Stomach (tissue), 8 donors: ENCODE measurements at regions not wholly inside any gene's neighbourhood (a gene's known extent, or its start where the extent isn't known, plus 50 kb on each side); places are given as distances from the start of the nearest gene placed in this dataset.

Experiments
- DNase-seq, 2 donors: peaks; one replicate each; pipeline versions ENCODE4 v3.0.0 to v3.0.0-alpha.2; 2013 to 2019
- H3K27ac ChIP-seq, 5 donors: fragments of 200-600 bp in 4 of 5; sonication (generic) in 4 of 5; one replicate each; pipeline ENCODE4 v1.5.1; 2013 to 2019; ENCODE audit warnings: mild to moderate bottlenecking in 1 of 5, moderate library complexity in 1 of 5
- H3K27me3 ChIP-seq, 3 donors: fragments of 200-600 bp; sonication (generic); one replicate each; pipeline ENCODE4 v1.5.1; 2017 to 2019; ENCODE audit warnings: mixed run types in 1 of 3
- H3K36me3 ChIP-seq, 4 donors: fragments of 200-600 bp; sonication (generic); 1 replicate in 3 of 4; 2 replicates in 1 of 4; pipeline ENCODE4 v1.5.1; 2016 to 2019
- H3K4me1 ChIP-seq, 4 donors: fragments of 200-600 bp; sonication (generic); one replicate each; pipeline ENCODE4 v1.5.1; 2016 to 2019
- H3K4me3 ChIP-seq, 4 donors: fragments of 200-600 bp; sonication (generic) in 3 of 4; one replicate each; pipeline ENCODE4 v1.5.1; 2016 to 2019; ENCODE audit warnings: mild to moderate bottlenecking in 1 of 4
- H3K9me3 ChIP-seq, 4 donors: fragments of 200-600 bp; sonication (generic); one replicate each; pipeline ENCODE4 v1.5.1; 2016 to 2019
- EP300 ChIP-seq: sonication (generic); formaldehyde crosslinking; IDR thresholded peaks from one replicate; pipeline ENCODE4 v1.6.1; 2017; ENCODE audit warnings: antibody characterized with exemption
- POLR2A ChIP-seq, 4 donors: fragments of 450-650 bp; IDR thresholded peaks; one replicate each; pipeline ENCODE4 v1.6.1; 2016; ENCODE audit warnings: antibody characterized with exemption in 4 of 4, control low read depth in 2 of 4, mild to moderate bottlenecking in 1 of 4, moderate library complexity in 1 of 4
- POLR2AphosphoS5 ChIP-seq, 3 donors: sonication (generic); formaldehyde crosslinking; IDR thresholded peaks; one replicate each; pipeline ENCODE4 v1.6.1; 2016; ENCODE audit warnings: antibody characterized with exemption in 3 of 3
- WGBS, 5 donors: extraction: QIAGEN DNeasy Blood & Tissue Kit in 3 of 5; methylation state at CpG; one replicate each; pipeline versions ENCODE4 v1.1.5 to v1.1.7; 2013 to 2018; 5-methylcytosine and 5-hydroxymethylcytosine counted together
- intact Hi-C: fragments of 100-400 bp; cut with DNase I; formaldehyde crosslinking; loops from one replicate; pipeline ENCODE4 v1.15.1; 2023; ENCODE audit warnings: low total_unique reads
- TF ChIP-seq, protein P1 (sequence below), 7 experiments: fragments of 450-650 bp in 4 of 7; fragments of 200-600 bp in 3 of 7; sonication (generic) in 3 of 7; IDR thresholded peaks; one replicate each; pipeline ENCODE4 v1.5.1; 2016 to 2019; ENCODE audit warnings: antibody characterized with exemption in 7 of 7, control low read depth in 2 of 7, mild to moderate bottlenecking in 1 of 7
- donor health status: healthy with polysubstance abuse.
- donor health status: Bipolar disorder and iron deficiency.
- donor health status: healthy.

DNA sequence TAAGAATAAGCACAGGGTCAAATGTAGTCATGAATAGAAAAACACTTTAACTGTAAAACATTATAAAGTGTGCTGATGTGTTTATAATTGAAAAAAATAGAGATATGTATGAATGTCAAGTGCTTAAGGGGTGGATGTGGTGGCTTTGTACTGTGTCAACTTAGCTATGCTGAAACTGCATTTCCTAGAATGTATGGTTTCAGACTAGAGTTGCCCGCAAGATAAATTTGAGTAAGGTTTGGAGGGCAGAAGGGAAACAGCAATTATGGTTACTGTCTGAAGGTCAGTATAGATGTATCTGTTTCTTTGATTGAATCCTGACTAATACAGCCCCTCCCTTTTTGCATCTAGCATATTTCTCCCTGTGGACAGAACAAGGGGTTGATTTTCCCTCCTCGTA is 288.1 kb upstream of the MOCS1 start:
- Histone ChIP-seq H3K4me3 (no peak overlapping the region), H3K36me3 (no peaks in the 10 kb centered on the region), H3K27me3 (peaks cover 0 to 2% (median 0%) of the 10 kb centered on the region in 3 donors), H3K4me1 (no peaks in the 10 kb centered on the region), H3K9me3 (peaks cover 0 to 5% (median 0%) of the 10 kb centered on the region in 4 donors), H3K27ac (no peak overlapping the region)
- TF ChIP-seq, protein P1, sequence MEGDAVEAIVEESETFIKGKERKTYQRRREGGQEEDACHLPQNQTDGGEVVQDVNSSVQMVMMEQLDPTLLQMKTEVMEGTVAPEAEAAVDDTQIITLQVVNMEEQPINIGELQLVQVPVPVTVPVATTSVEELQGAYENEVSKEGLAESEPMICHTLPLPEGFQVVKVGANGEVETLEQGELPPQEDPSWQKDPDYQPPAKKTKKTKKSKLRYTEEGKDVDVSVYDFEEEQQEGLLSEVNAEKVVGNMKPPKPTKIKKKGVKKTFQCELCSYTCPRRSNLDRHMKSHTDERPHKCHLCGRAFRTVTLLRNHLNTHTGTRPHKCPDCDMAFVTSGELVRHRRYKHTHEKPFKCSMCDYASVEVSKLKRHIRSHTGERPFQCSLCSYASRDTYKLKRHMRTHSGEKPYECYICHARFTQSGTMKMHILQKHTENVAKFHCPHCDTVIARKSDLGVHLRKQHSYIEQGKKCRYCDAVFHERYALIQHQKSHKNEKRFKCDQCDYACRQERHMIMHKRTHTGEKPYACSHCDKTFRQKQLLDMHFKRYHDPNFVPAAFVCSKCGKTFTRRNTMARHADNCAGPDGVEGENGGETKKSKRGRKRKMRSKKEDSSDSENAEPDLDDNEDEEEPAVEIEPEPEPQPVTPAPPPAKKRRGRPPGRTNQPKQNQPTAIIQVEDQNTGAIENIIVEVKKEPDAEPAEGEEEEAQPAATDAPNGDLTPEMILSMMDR (IDR thresholded peaks at IDR 0.05), result no peak
- no peak for TF ChIP-seq POLR2A (IDR thresholded peaks at IDR 0.05)
- no peak for TF ChIP-seq EP300
- TF ChIP-seq POLR2AphosphoS5 (IDR thresholded peaks at IDR 0.05), result no peak
- intact Hi-C loops, result no loop called here
- 76 to 88% (median 86%) methylated on average over 2 of the region's 2 CpGs for WGBS, 5 donors
- DNase-seq, result no peak

- Histone ChIP-seq H3K36me3 (no peaks in the 10 kb centered on the region), H3K4me3 (no peak overlapping the region), H3K27ac (no peak overlapping the region), H3K27me3 (no peaks in the 10 kb centered on the region), H3K9me3 (peaks cover 0 to 5% (median 0%) of the 10 kb centered on the region in 4 donors), H3K4me1 (no peaks in the 10 kb centered on the region)
- TF ChIP-seq, protein P1 (IDR thresholded peaks at IDR 0.05), result no peak
- TF ChIP-seq EP300 (no peak), POLR2AphosphoS5 (IDR thresholded peaks at IDR 0.05) (no peak), POLR2A (IDR thresholded peaks at IDR 0.05) (no peak)
- WGBS, 5 donors, result 87 to 94% (median 90%) methylated on average over 2 of the region's 2 CpGs
- DNase-seq, result no peak
- intact Hi-C loops, result no loop called here
Observed at GRCh38 chr6:40219799-40220198, 285.5 kb upstream of the MOCS1 start.

DNA sequence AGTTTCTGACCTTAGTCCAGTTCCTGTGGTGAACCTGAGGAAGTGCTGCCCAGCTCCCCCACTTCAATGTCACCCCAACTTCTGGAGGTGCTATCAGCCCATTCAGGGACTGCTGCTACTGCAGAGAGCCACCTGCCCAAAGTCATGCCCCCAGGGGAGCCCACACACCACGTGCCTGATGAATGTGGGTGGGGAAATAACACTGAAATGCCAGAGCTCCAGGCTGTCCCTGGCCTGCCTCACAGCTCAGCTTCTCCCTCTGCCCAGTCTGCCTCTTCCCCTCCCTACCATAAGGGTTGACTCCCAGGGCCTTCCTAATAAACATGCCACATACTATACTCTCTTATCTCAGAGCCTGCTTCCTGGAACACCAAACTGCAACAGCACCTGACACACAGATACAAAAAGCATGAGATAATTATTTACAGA is 276.4 kb upstream of the MOCS1 start:
- WGBS, 5 donors, result 0 to 10% (median 3%) methylated on average over 1 of the region's 1 CpG
- peaks cover 0 to 10% (median 8%) of the 10 kb centered on the region in 4 donors for H3K9me3 ChIP-seq
- no peak overlapping the region for H3K4me3 ChIP-seq
- peak in 1 of 2 donors; percentile 16 for DNase-seq
- TF ChIP-seq, protein P1 (IDR thresholded peaks at IDR 0.05), result no peak
- TF ChIP-seq POLR2AphosphoS5 (IDR thresholded peaks at IDR 0.05) (no peak), POLR2A (IDR thresholded peaks at IDR 0.05) (no peak), EP300 (no peak)
- H3K27ac ChIP-seq, result no peak overlapping the region
- intact Hi-C loops, result no loop called here
- no peaks in the 10 kb centered on the region for H3K27me3 ChIP-seq
- H3K4me1 ChIP-seq, result no peaks in the 10 kb centered on the region
- no peaks in the 10 kb centered on the region for H3K36me3 ChIP-seq

- WGBS, 5 donors, result 67 to 93% (median 80%) methylated on average over 3 of the region's 3 CpGs; no CpG with 5 or more reads in 1 of the 5 donors
- Histone ChIP-seq H3K4me3 (no peak overlapping the region), H3K4me1 (no peaks in the 10 kb centered on the region), H3K36me3 (no peaks in the 10 kb centered on the region), H3K9me3 (peaks cover 7 to 50% (median 32%) of the 10 kb centered on the region in 4 donors), H3K27me3 (no peaks in the 10 kb centered on the region), H3K27ac (no peak overlapping the region)
- DNase-seq, result no peak
- TF ChIP-seq POLR2AphosphoS5 (IDR thresholded peaks at IDR 0.05) (no peak), EP300 (no peak), POLR2A (IDR thresholded peaks at IDR 0.05) (no peak)
- TF ChIP-seq, protein P1 (IDR thresholded peaks at IDR 0.05), result no peak
- intact Hi-C loops, result no loop called here
Observed at GRCh38 chr6:40205801-40206200, 271.5 kb upstream of the MOCS1 start.
